ENCODE measurements at regions not wholly inside any gene's neighbourhood (a gene's known extent, or its start where the extent isn't known, plus 50 kb on each side); places are given as distances from the start of the nearest gene placed in this dataset.

DNA sequence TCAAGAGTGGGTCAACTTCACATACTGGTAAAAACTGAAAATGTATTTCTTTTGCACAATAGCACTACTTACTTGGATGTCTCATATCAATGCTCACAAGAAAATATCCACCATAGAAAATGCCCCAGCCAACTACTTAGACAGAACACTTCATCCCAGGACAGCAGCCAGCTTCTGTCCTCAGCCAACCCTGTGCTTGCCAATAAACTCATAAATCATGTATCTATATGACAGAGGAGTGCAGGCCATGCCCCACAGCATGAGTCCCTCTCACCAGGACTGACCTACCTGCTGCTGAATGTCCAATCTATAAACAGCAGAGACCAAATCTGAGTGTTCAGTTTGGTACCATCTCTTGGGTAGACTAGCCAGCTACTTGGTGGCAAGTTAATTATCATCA, 179.3 kb downstream of the OMA1 start:
- DNase-seq = no peak

DNA sequence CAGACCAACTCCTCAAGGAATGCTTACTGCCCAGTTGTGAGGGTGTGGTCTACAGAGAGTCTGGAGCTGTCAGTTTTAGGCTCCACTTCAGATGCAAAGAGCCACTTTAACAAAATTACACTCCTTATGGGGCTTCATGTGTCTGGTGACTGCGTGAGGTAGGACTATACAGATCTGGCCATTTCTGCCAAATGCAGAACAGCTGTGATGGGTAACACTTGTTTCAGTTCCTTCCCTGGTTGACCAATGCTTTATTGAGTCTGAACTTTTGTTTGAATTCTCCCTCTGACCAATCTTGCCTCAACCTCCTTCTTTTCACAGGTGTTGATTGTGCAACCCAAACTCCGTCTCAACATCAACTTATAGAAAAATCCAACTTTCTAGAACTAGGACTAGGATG, 181.2 kb downstream of the OMA1 start:
- DNase-seq = no peak

DNA sequence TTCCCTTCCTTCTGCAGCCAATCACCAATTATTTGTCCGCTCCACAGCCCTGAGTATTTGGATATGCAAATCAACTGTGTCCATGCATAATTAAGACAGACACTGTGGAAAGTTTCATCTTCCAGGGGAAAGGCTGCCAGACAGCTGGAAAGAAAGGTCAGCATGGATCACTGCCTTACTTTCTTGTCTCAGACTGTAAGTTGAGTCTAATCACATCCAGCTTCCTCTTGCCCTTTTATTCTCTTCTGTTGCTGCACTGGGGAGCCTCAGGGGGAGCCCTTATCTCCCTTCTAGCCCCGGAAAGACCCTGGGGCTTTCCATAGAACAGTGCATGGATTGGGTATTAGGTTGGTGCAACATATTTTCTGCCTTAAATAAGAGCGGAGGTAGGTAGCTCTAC, 182.9 kb downstream of the OMA1 start:
- DNase-seq = peak in 1 of 3 donors; percentile 21

DNA sequence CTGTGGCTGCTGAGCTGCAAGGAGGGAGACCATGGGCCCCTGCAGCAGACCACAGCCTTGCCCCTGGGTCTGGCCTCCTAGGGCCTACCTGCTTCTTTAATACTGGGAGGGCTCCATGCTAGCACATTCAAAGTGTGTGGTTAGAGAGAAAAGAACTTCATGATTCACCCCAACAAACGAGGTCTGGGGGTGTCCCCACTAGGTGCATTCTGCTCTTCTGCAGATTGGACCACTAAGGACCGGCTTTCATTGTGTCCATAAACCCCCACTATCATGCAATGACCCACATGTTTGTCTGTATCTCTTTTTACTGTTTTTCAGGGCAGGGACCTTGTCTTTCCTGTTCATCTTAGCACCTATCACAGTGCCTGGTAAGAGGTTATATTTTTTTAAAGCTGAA, 185.4 kb downstream of the OMA1 start:
- DNase-seq = no peak

DNA sequence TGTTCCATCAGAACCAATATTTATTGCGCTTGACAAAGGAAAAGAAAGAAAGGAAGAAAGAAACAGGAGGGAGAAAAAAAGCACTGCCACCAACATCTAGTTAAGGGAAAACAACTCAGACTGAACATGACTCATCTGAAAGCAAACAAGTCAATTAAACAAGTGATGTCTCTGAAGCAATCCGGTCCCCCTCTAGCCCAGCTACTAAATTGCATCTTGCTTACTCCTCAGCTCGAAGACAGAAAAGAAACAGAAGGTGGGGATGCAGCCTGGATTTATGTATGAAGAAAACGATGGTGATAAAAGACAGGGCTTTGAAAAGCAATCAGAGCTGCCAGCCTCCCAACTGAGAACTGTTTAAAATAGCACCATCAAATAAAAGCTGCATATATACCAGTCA, 188.2 kb downstream of the OMA1 start:
- no peak for DNase-seq

DNA sequence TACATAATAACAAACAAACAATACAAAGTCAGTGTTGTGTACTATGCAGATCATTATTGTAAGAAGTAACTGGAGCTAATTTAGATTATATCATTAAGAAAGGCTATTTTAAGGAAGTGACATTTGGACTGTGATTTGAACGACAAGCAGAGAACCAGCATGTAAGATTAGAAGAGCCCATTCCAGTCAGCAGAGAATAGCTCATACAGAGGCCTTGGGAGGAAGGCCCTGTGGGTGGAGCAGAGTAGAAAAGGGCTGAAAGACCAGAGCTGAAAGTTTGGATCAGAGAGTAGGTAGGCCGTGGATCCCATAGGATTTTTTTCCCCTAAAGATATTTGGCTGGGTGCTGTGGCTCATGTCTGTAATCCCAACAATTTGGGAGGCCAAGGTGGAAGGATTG, 190.1 kb downstream of the OMA1 start:
- DNase-seq = no peak

DNA sequence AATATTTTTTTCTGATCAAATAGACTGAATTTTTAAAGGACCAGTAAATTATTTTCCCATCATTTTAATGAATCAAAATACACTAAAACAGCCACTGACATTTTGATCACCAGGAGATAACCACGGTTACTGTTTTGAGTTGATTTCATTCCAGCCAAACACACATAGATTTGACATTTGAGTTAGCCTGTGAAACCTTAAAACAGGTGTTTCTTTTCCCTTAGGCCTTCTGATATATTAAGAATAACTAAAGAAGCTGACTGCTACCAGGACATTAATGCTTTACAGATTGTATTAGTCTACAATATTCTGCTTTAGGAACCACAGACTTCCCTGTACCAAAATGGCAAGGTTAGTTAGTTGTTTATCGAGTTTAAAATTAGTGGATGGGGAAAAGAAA, 193.4 kb downstream of the OMA1 start:
- DNase-seq = no peak

DNA sequence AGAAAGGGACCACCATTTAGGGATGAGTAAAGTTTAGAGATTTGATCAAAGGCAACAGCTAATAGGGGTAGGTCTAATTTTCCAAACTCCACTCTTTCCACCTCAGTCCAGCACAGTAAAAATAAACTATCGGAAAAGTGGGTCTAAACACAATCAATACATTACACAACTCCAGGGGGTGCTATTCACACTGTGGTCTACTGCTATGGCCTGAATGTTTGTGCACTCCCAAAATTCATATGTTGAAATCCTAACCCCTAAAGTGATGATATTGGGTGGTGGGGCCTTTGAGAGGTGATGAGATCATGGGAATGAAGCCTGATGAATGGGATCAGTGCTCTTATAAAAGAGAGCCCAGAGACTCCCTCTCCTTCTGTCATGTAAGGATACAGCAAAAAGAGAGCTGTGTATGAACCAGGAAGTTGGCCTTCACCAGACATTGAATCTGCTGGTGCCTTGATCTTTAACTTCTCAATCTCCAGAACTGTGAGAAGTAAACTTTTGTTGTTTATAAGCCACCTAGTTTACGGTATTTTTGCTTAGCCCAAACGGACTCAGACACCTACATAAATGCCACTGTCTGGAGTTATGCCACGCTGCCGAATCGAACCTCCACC, 193.9 kb downstream of the OMA1 start:
- no peak for DNase-seq

DNA sequence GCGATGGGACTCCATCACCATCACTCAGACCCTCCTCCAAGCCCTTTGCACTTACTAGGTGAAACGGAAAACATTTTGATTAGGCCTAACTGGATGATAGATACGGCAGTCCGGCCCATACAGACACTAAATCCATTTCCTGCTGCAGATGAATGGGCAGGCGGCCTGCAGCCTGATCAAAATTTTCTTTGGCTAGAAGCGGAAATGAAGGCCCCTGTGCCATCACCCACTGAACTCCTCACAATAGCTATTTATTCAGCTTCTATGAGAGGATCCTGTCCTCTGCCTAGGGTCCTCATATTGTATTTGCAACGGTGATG, 200.5 kb downstream of the OMA1 start:
- DNase-seq = no peak

DNA sequence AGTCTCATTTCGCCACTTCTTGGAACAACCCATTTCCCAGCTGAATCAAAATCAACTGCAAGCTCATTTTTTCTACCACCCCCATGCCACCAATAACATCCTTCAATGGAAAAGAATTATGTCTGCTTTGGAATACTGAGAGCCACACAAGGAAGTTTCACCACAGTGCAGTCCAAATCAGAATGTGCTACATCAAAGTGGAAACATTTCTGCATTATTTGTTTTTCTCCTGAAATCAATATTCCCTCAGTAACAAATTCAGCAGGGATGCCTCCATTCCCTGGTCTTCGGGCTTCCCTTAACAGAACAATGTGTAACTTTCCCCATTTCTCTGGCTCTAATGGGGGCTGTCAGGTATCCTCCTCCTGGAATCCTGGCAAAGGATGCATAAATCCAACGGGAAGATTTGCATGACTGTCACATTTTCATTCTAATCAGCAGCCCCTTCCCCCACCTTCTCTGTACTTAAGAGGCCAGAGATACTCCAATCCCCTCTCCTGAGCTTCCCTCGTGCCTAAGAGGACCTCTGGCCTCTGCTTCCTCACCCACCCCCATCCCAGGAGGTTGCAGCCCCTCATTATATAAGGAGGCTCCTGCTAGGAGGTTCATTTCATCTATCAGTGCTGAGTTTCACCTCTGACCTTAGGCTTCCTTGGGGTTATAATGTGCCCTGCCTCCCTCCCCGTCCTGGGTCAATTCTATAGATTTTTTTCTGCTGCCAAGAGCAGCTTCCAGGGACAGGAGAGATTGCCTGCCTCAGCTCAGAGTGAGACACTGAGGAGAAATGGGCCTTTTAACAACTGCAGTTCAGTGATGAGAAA, 201.1 kb downstream of the OMA1 start:
- DNase-seq = no peak

DNA sequence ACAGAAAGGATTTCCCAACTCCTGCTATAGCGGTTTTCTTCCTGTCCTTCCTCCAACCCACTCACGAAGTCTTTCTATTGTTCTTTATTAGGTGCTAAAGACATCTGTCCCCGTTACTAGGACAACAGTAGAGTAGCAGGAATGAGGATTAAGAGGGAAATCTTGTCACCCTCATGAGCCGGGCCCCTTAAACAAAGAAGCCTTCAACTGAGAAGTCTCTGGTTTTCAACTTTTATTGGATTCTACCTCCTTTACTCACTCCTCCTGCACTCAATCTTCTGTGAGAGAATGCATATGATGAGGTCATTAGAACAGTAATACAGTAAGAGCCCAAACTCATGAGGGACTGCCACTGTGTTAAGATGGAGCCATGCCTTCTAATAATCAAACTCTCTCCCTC, 206.3 kb downstream of the OMA1 start:
- DNase-seq = no peak

DNA sequence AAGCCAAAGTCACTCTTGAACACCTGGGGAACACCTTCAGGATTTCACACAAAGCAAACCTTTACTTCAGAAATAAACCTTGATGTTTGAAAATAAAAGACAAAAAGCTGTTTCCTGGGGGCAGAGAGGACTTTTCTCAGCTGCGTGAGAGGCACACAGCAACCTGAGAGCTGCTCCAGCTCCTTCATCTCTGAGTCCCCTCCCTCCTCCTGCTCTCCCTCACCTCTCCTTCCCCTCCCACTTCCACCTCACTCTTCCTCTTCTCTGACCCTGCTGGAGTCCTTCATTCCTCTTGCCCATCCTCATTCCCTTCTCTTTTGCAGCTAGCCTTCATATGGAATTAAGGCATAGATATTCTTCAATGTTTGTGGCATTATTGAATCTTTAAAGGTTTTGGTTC, 208.4 kb downstream of the OMA1 start:
- no peak for DNase-seq

DNA sequence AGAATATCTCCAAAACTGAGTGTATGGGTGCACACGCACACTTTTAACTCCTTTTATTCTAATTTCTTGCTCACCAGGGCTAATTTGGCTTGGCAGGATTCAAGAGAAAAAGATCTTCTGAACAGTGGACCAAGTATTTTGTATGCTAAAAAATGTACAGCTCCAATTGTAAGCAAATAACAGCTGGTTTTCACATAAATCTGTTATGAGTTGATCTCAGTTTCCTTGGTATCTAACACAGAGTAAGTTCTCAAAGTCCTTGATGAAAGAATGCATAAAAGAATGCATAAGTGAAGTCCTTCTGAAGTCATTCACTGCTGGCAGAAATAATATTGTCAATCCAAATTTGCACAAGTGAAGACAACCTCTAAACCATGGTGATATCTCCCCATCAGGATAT, 213.0 kb downstream of the OMA1 start:
- DNase-seq = no peak

DNA sequence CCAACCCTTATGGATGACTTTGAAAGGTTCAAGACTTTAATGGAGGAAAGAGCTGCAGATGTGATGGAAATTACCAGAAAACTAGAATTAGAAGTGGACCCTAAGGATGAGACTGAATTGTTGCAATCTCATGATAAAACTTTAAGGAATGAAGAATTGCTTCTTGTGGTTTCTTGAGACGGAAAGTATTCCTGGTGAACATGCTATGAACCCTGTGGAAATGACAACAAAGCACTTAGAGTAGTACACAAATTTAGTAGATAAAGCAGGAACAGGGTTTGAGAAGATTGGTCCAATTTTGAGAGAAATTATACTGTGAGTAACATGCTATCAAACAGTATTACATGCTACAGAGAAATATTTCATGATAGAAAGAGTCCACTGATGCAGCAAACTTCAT, 215.4 kb downstream of the OMA1 start:
- no peak for DNase-seq

DNA sequence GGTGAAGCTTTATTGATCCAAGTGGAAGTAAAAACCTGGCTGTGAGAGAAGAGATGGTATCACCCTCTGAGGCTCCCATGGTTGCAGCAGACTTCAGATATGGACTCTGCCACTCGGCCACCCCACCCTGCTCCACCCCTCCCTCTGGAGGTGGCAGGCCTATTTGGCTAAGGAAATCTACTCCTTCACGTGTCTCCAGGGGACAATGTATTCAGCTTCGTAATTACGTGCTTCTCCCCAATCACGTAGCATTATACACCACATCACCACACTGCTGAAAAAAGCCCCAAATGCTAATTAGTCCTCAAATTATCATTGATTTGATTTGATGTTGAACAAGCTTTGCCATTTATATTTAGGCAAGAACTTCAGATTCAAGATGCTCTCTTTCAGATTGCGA, 220.7 kb downstream of the OMA1 start:
- no peak for DNase-seq

DNA sequence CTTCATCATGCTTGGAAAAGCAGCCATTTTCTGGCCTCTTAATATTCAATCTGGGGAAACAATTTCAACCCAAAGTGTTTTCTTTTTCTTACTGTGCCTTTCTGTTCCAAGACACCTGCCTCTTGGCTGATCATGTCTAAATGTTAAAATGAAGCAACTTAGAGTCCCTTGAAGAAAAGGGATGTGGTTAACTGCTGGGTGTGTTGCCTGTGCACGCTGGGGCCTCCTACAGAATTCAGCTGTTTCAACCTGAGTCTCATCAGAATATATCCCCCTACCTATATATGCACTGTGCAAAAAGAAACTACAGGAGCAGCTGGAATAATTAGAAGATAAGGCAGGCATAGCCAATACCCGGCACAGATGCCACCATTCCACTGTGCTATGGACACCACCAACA, 222.0 kb downstream of the OMA1 start:
- peak in 1 of 3 donors; percentile 1 for DNase-seq

DNA sequence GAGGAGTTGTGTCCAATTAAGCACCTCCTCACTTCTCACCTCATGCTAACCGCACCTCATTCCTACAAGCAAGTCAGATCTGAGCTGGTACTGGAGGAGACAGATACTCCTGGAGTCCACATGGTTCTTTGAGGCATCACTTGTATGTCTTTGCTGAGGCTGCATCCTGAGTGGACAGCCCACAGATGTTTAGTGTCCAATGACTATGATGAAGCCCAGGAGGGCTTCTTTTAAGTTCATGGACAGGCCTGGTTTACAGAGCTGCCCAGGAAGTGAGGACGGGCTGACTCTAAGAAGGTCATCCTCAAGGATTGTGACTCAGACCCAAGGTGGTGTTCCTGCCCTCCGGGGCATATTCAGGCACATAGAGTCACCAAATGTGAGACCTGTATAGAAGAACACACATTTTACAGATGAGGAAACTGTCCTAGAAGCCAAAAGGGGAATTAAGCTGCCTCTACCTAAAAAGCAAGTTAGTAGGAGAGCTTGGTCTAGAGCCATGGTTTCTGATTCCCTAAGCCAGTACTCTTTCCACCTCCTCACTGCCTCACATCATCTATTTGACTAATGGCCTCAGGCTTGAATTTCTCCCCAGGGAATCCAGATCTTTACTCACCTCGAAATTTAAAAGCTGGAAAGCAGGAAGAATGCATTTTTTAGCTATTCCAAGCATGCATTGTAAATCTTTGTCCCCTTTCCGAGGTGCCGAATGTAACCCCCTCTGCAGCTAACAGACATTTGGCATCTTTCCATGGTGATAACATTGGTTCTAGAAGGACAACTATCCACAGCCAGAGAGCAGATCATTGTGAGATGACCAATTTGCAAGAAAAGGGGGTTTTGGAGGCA, 228.1 kb downstream of the OMA1 start:
- no peak for DNase-seq

DNA sequence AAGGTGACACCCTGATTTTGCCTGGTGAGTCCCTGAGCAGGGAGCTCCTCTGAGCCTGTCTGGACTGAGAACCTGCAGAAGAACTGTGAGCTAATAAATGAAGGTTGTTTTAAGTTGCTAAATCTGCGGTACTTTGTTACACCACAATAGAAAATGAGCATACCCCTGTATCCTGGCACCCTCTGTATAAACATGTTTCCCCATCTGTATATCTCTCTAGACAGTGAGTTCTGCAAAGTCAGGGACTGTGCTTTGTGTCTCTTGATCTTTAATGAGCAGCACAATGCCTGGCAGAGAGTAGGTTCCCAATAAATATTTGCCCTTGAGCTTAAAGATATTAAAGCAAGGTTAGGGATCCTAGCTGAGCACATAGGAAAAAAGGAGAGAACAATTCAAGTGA, 228.8 kb downstream of the OMA1 start:
- no peak for DNase-seq

DNA sequence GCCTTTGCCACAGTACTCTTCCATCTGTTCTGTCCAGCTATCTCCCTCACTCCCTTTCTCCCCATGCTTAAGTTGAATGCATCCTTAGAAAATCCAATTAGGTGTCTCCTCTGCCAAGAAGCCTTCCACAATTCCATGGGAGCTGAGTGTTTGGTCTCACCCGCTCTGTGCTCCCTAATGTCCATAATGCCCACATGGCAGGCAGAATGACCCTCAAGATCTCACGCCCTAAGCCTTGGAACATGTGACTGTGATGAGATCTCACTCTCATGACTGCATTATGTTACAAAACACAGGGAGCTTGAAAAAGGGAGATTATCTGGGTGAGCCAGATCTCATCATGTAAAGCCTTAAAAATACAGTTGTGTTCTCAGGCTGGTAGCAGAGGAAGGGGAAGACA, 229.4 kb downstream of the OMA1 start:
- no peak for DNase-seq

DNA sequence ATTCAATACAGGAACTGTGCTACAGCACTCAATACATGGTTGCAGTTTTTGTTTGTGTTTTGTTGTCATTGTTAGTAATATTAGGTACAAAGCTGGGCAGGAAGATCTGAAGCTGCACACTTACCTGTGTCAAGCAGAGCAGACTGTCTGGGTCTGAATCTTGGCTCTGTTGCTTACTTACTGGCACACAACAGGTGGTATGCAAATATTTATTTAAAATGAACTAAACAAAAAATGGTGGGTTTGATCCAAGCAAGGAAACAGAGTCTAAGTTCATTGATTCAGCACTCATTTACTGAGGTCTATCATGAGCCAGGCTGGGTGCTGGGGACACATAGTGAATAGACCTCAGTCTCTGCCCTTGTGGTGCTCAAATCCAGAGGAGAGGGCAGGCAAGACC, 230.4 kb downstream of the OMA1 start:
- DNase-seq = no peak

DNA sequence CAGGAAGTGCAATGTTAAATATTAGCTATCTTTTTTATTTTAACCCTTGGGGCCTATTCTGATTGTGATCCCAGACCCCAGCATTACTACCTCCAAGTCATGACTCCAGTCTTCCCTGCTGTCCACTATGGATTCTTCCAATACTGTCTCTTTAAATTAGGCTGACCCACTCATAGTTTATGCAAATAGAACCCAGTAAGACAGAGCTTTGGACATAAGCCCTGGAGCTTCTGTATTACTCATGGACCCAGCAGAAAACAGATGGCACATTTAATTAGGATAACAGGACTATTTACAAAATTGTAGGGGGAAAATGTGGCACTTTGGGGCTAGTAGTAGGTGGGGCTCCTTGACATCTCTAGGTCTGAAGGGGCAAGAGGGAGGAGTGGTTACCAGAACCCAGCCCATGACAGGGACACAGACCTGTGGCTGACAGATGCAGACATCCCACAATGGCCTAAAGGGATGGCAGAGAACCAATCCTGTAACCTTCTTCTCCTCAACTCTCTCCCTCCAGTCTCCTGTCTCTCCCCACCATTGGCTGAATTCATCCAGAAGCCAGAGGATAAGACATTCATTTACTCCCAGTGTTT, 233.5 kb downstream of the OMA1 start:
- DNase-seq = no peak

DNA sequence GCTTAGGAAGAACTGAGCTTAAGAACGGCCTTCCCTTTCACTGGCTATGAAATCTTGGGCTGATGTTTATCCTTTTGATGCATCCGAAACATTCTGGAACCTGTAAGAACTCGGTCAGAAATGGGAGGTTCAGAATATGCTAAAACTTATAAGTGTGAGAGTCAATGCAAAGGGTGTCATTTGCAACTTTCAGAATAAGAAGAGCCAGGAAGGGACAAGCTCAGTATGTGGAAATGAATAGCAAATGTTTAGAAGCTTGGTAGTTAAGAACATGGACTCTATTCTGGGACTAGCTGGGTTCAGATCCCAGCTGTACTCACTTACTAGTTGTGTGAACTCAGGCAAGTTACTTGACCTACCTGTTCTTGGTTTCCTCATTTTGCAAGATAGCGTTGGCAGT, 234.1 kb downstream of the OMA1 start:
- DNase-seq = no peak

DNA sequence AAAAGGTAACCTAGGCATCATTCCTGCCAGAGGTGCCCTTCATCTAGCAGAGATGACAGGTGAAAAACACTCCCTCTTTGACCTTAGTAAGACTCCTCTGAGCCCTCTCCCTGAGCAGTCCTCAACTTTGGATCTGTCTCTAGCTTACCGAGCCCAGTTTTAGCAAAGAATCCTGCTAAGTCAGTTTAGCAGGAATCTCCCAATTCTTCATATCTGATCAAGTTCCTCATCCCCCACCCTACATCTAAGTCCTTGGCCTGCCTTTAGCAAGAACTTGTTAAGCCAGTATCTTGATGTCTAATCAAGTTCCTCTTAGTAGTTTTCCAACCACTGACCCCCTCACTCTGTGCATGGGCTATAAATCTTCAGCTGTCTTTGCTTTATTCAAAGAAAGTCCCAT, 235.6 kb downstream of the OMA1 start:
- DNase-seq = no peak

DNA sequence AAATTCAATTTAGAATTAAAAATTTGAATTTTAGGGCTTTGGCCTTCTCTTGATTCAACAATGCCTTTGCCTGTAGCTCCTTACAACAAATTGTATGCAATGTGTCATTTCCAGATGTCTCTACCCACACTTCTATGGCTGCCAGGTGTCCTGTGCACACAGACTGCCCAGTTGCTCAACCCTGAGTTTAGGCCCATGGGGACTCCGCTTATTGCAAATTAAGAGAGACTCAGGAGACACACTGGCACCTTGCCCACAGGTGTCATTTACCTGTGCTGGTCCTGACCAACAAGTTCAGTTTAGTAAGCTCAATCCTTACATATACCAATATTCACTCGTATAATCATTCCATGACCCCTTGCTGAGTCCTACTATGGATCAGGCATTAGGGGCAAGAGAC, 236.1 kb downstream of the OMA1 start:
- DNase-seq = no peak

Data from suppressor macrophage treated with lipopolysaccharide for 1 hour (primary cell).